ENCODE measurements at regions not wholly inside any gene's neighbourhood (a gene's known extent, or its start where the extent isn't known, plus 50 kb on each side); places are given as distances from the start of the nearest gene placed in this dataset.

DNA sequence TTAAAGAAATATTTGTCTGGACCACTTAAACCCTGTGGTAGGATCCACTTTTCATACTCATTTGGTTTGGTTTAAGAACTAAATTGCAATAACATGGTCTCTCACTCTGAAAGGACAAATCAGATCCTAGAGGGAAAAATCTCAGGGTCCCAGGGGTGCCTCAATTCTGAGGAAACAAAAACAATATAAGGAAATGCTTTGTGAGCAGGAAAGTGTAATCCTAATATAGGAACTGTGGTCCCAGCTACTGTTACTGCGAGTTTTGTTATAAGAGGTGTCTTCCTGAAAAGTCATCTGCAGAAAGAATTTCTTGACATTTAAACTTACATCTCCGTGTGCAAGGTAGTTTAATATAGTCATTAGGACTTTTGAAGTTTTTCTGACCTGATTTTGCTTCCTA is 420.1 kb upstream of the LCORL start:
- ATAC-seq = no peak
- TF ChIP-seq EP300 (IDR thresholded peaks at IDR 0.05) = no peak
- no peak for TF ChIP-seq POLR2AphosphoS5 (IDR thresholded peaks at IDR 0.05)
- TF ChIP-seq POLR2A (IDR thresholded peaks at IDR 0.05) = no peak
- TF ChIP-seq, protein P1, sequence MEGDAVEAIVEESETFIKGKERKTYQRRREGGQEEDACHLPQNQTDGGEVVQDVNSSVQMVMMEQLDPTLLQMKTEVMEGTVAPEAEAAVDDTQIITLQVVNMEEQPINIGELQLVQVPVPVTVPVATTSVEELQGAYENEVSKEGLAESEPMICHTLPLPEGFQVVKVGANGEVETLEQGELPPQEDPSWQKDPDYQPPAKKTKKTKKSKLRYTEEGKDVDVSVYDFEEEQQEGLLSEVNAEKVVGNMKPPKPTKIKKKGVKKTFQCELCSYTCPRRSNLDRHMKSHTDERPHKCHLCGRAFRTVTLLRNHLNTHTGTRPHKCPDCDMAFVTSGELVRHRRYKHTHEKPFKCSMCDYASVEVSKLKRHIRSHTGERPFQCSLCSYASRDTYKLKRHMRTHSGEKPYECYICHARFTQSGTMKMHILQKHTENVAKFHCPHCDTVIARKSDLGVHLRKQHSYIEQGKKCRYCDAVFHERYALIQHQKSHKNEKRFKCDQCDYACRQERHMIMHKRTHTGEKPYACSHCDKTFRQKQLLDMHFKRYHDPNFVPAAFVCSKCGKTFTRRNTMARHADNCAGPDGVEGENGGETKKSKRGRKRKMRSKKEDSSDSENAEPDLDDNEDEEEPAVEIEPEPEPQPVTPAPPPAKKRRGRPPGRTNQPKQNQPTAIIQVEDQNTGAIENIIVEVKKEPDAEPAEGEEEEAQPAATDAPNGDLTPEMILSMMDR (IDR thresholded peaks at IDR 0.05) = no peak
- 66 to 69% methylated on average over 2 of the region's 2 CpGs for WGBS, 2 donors (ENCODE audit: low coverage in 1 of 2)
- no peak overlapping the region for H3K4me3 ChIP-seq
- H3K4me1 ChIP-seq = no peaks in the 10 kb centered on the region
- H3K27me3 ChIP-seq = no peaks in the 10 kb centered on the region
- H3K27ac ChIP-seq = no peak overlapping the region
- peaks cover 0 to 4% (median 0%) of the 10 kb centered on the region in 3 donors for H3K9me3 ChIP-seq
- H3K36me3 ChIP-seq = no peaks in the 10 kb centered on the region

GRCh38 chr4:18441203-18441590 is 419.6 kb upstream of the LCORL start:
- no peak for ATAC-seq
- Histone ChIP-seq H3K36me3 (no peaks in the 10 kb centered on the region), H3K27me3 (no peaks in the 10 kb centered on the region), H3K4me1 (no peaks in the 10 kb centered on the region), H3K9me3 (peaks cover 0 to 4% (median 0%) of the 10 kb centered on the region in 3 donors), H3K27ac (no peak overlapping the region), H3K4me3 (no peak overlapping the region)
- TF ChIP-seq, protein P1 (IDR thresholded peaks at IDR 0.05) = no peak
- TF ChIP-seq EP300 (IDR thresholded peaks at IDR 0.05) = no peak
- TF ChIP-seq POLR2A (IDR thresholded peaks at IDR 0.05) = no peak
- no peak for TF ChIP-seq POLR2AphosphoS5 (IDR thresholded peaks at IDR 0.05)
- WGBS, 2 donors (ENCODE audit: low coverage in 1 of 2) = 49 to 75% methylated on average over 2 to 3 of the region's 3 CpGs

DNA sequence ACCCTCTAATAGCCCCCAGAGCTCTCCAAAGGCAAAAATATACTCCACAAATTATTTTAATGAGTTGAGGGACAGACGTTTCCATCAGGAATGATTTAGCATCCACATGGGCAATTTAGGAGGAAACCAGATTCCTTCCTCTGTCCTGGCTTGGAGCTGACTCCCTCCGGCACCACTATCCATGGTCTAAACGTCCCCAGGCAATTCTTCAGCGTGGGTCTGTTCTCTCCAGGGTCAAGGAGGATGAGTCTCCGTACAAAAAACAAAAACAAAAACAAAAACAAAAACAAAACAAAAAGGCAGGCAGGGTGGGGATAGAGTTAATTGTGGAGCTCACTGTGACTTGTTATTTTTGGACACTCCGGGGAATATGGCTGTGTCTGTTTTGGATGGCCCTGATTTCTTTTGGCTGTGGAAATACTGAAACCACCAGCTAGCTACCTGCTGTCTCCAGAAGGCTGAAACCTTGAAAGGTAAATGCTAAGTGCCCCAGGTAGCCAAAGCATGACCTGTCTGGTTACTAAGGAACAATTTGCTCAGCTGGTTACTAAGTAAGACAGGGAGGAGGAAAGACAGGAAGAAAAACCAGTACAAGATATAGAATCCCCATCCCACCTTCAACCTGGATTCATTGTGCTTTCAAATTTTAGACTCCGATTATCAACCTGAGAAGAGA is 419.1 kb upstream of the LCORL start:
- H3K9me3 ChIP-seq = peaks cover 0 to 4% (median 0%) of the 10 kb centered on the region in 3 donors
- no peak overlapping the region for H3K27ac ChIP-seq
- TF ChIP-seq, protein P1 (IDR thresholded peaks at IDR 0.05) = no peak
- TF ChIP-seq POLR2A (IDR thresholded peaks at IDR 0.05) = no peak
- TF ChIP-seq EP300 (IDR thresholded peaks at IDR 0.05) = no peak
- TF ChIP-seq POLR2AphosphoS5 (IDR thresholded peaks at IDR 0.05) = no peak
- WGBS, 2 donors (ENCODE audit: low coverage in 1 of 2) = 28 to 47% methylated on average over 3 to 7 of the region's 7 CpGs
- no peak overlapping the region for H3K4me3 ChIP-seq
- no peaks in the 10 kb centered on the region for H3K36me3 ChIP-seq
- ATAC-seq = no peak
- no peaks in the 10 kb centered on the region for H3K27me3 ChIP-seq
- no peaks in the 10 kb centered on the region for H3K4me1 ChIP-seq

GRCh38 chr4:18439311-18439710 is 417.8 kb upstream of the LCORL start:
- TF ChIP-seq, protein P1 (IDR thresholded peaks at IDR 0.05) = no peak
- TF ChIP-seq POLR2A (IDR thresholded peaks at IDR 0.05) = no peak
- no peak for TF ChIP-seq EP300 (IDR thresholded peaks at IDR 0.05)
- no peak for TF ChIP-seq POLR2AphosphoS5 (IDR thresholded peaks at IDR 0.05)
- H3K9me3 ChIP-seq = no peaks in the 10 kb centered on the region
- ATAC-seq = no peak
- WGBS, 2 donors (ENCODE audit: low coverage in 1 of 2) = 71 to 75% methylated on average over 3 of the region's 3 CpGs
- H3K27ac ChIP-seq = no peak overlapping the region
- H3K4me1 ChIP-seq = no peaks in the 10 kb centered on the region
- no peaks in the 10 kb centered on the region for H3K27me3 ChIP-seq
- H3K4me3 ChIP-seq = no peak overlapping the region
- no peaks in the 10 kb centered on the region for H3K36me3 ChIP-seq

GRCh38 chr4:18435781-18436180 is 414.2 kb upstream of the LCORL start:
- Histone ChIP-seq H3K36me3 (no peaks in the 10 kb centered on the region), H3K4me3 (no peak overlapping the region), H3K27me3 (no peaks in the 10 kb centered on the region), H3K4me1 (no peaks in the 10 kb centered on the region), H3K27ac (no peak overlapping the region), H3K9me3 (no peaks in the 10 kb centered on the region)
- ATAC-seq = no peak
- no peak for TF ChIP-seq EP300 (IDR thresholded peaks at IDR 0.05)
- TF ChIP-seq, protein P1 (IDR thresholded peaks at IDR 0.05) = no peak
- no peak for TF ChIP-seq POLR2A (IDR thresholded peaks at IDR 0.05)
- no peak for TF ChIP-seq POLR2AphosphoS5 (IDR thresholded peaks at IDR 0.05)
